ENCODE measurements at regions not wholly inside any gene's neighbourhood (a gene's known extent, or its start where the extent isn't known, plus 50 kb on each side); places are given as distances from the start of the nearest gene placed in this dataset.
"Not testable (repeated sequence)": the region's sequence is repeated elsewhere in the genome, so short reads cannot be mapped to it uniquely, and the experiment has no call there.

DNA sequence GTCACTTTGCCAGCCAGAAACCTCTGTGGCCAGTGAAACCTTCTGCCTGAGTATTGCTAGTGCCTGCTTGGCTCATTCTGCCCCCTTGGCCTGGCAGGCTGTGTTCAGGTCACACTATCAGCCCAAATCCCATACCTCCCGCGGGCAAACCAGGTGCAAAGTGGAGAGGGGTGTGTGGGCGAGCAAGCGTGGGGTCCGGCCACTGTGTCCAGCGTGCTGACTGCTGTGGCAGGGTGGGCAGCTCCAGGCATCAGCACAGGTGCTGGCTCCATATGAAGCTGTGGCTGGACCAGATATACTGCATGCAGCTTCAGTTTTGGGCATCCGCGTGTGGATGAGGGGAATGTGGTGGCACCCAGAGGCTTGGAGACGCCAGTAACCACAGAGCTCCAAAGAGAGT lies 576.5 kb upstream of the EDIL3 start:
- no peak for DNase-seq

- no peak for DNase-seq
Measured at GRCh38 chr5:84961903-84962302, 577.2 kb upstream of the EDIL3 start.

DNA sequence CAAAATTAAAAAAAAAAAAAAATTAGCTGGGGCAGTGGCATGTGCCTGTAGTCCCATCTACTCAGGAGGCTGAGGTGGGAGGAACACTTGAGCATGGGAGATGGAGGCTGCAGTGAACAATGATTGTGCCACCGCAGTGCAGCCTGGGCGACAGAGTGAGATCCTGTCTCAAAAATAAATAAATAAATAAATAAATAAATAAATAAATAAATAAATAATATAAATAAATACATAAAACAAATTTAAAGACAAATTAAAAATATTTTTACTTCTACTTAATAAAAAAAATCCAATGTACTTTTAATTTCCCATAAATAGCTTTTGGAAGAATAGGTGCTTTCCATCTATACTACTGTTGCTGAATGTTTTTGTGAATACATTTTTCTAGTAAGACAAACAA lies 598.4 kb upstream of the EDIL3 start:
- DNase-seq = no peak

DNA sequence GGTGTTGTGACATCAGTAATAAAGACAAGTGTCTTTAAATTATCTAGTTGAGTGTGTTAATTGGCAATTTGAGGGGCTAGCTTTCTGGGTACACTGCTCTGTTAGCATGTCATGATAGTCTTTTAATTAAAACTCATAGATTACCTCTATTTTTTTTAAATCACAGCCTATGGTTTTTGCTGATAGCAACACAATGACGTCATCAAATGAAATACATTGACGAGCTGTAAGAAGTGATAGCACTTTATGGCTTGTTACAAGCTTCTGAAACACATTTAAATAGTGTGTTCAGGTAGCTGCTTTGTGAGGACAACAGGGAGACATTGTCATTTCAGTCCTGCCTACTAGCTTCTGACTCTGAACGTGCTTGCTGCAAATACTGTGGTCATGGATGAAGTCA lies 600.5 kb upstream of the EDIL3 start:
- no peak for DNase-seq

DNA sequence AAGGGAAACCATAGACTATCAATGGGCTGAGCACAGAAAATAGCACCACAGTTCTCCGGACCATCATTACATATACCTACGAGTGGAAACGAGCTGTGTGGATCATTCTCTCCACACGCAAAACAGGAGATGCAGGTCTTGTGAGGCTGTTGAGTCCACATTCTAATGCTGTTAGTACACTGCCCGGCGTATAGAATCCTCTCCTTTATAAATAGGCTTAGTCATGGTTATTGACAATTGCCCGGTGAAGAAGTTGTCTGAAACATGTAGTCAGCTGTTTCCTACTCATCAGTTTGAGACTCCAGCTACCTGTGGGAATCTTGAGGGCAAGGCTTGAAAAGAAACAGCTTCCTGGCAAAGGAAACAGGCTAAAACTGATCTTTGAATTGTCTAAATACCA lies 602.0 kb upstream of the EDIL3 start:
- no peak for DNase-seq

DNA sequence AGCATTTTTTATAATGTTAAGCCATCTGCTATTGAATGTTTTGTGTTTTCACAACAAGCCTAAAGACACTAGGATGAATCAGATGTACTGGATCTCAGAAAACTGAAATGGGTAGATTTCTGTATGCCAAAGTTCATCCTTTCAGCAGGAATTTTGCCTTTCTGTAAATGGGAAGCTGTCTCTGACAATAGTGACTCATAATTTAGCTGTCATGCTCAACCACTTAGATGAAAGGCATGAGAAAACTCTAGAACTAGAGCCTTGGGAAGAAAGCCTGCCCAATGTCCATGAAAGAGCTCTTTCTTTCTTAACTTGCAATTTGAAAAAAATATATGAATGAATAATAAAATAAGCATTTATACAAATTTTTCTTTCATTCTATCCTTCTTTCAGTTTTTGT lies 616.0 kb upstream of the EDIL3 start:
- no peak for DNase-seq

GRCh38 chr5:85002026-85002425 lies 617.3 kb upstream of the EDIL3 start:
- not testable (repeated sequence) for DNase-seq

- no peak for DNase-seq
Measured at GRCh38 chr5:85010014-85010562, 625.4 kb upstream of the EDIL3 start.

- no peak for DNase-seq
Measured at GRCh38 chr5:85017261-85017660, 632.6 kb upstream of the EDIL3 start.

DNA sequence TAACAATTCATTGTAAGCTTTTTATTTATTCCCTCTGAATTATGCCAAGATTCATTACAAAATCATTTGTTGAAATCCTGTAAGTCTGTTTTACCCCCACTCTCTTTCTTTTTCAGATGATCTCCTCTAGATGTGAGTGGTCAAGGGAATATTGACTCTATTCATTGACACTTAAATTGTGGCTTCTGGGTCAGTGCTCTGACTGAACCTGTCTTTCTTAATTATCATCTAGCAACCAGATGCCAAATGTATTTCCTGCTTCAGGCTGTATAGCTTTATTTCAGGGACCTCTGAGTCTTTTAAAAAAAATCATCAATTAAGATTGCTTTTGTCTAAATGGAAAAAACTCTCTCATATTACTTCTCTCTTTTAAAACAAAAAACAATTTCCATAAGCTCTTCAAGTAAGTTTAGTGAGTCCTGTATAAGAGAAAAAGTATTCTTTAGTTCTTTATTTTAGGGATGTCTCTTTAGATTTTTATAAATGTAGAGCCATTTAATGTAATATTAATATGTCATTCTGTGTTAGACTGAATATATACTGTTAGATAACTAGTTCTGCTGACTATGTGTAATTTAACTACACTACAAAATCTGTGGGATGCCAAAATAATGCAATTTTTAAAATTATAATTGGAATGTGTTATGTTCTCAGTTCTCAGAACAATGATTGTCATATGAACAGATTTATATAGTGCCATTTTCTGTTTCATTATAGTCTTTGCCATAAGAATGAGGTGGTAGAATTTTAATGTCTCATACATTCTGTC lies 645.8 kb upstream of the EDIL3 start:
- DNase-seq = no peak

DNA sequence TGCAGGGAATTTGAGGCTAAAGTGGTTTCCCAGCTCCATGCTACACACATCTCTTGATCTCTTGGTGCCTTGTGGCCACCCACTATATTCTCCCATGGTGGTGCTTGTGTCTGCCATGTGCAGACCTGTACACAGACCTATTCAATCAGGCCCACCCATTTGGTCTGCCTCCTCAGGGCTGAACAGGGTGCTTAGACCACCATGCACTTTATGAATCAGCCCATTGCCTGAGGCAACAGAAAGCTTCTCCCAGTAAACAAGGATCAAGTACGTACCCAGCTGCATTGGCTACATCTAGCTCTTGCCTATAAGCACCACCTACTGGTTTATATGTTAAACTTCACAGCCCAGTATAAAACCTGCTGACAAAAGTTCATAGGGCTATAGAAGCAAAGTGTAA lies 664.3 kb upstream of the EDIL3 start:
- DNase-seq = no peak

DNA sequence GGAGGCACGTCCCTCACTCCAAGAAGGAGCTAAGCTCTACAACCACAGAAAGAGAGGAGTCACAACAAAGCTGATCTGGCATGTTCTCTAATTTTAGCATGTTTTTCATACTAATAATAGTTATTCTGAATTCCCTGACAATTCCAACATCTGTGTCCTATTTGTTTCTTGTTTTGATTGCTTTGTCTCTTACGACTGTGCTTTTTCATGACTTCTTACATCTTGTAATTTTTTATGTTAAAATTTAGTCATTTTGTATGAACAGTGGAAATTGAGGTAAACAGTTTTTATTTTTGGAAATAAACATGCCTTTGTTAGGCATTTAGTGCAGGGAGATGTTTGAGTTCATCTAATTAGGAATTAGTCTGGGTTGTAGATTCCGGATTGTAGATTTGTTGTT lies 668.1 kb upstream of the EDIL3 start:
- DNase-seq = no peak

GRCh38 chr5:85069659-85070640 lies 685.3 kb upstream of the EDIL3 start:
- DNase-seq = no peak

- no peak for DNase-seq
Measured at GRCh38 chr5:85077581-85077980, 692.9 kb upstream of the EDIL3 start.

- no peak for DNase-seq
Measured at GRCh38 chr5:85096421-85096820, 711.7 kb upstream of the EDIL3 start.

DNA sequence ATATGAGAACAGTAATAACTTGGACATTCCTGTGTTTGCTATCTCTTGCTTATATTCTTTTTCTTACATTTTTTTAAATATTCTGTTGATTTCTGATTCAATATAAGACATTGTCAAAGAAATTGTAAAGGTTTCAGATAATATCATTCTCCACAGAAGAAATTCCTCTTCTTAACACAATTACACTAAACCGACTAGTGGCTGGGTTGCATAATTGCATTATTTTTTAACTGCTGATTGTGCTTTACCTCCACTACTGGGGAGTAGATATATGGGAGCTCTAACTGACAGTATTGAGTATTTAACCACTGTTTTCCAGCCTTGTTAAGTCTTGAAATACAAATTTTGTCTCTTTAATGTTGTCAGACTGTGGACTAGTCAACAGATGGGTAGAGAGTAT lies 723.8 kb upstream of the EDIL3 start:
- DNase-seq = no peak

- no peak for DNase-seq
Measured at GRCh38 chr5:85109616-85110015, 724.9 kb upstream of the EDIL3 start.

GRCh38 chr5:85132269-85132668 lies 747.6 kb upstream of the EDIL3 start:
- no peak for DNase-seq

- no peak for DNase-seq
Measured at GRCh38 chr5:85140471-85140870, 755.8 kb upstream of the EDIL3 start.

- DNase-seq = no peak
Measured at GRCh38 chr5:85143138-85143537, 758.5 kb upstream of the EDIL3 start.

DNA sequence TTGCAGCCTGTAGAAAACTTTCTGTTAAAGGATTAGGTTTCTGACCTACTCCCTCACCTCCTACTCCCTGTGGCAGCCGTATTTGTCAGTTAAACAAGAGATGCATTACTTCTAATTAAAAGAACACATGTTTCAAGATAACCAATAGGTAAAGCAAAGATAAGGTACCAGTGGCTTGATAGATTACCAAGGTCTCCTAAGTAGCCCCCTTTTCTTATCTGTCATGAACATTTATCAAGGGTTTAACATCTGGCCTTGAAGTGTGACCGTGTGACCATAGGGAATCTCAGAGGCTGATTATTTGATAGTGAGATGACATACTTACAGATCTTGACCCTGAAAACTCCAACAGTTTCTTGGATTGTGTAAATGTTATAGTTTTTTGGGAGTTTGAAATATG lies 764.0 kb upstream of the EDIL3 start:
- no peak for DNase-seq

- no peak for DNase-seq
Measured at GRCh38 chr5:85159395-85159794, 774.7 kb upstream of the EDIL3 start.

GRCh38 chr5:85168474-85168873 lies 783.8 kb upstream of the EDIL3 start:
- DNase-seq = no peak

Measured in occipital lobe (tissue), 1 donor.